Small intestine (tissue), 7 donors: ENCODE measurements at regions not wholly inside any gene's neighbourhood (a gene's known extent, or its start where the extent isn't known, plus 50 kb on each side); places are given as distances from the start of the nearest gene placed in this dataset.

Source experiments
- DNase-seq, 2 donors: peaks; one replicate each; pipeline versions ENCODE4 v3.0.0 to v3.0.0-alpha.2; 2013
- FAIRE-seq: peaks from 2 replicates; lab custom pipeline; 2012; peaks lifted over from hg19 to GRCh38; lab: Jason Lieb, UNC
- H3K27ac ChIP-seq, 3 donors: one replicate each; pipeline ENCODE4 v1.5.1; 2013; ENCODE audit warnings: low read length in 2 of 3, mild to moderate bottlenecking in 2 of 3, control low read depth in 1 of 3, inconsistent platforms in 1 of 3, low read depth in 1 of 3, moderate library complexity in 1 of 3
- H3K27me3 ChIP-seq, 3 donors: one replicate each; pipeline ENCODE4 v1.6.1; 2013; ENCODE audit warnings: low read length in 3 of 3, inconsistent platforms in 1 of 3; ENCODE audit not compliant: control insufficient read depth in 3 of 3, insufficient read depth in 3 of 3
- H3K36me3 ChIP-seq, 3 donors: one replicate each; pipeline ENCODE4 v1.6.1; 2013; ENCODE audit warnings: low read length in 3 of 3, inconsistent platforms in 1 of 3, low read depth in 1 of 3, mild to moderate bottlenecking in 1 of 3, moderate library complexity in 1 of 3; ENCODE audit not compliant: control insufficient read depth in 3 of 3, insufficient read depth in 2 of 3
- H3K4me1 ChIP-seq, 3 donors: one replicate each; pipeline ENCODE4 v1.6.1; 2013; ENCODE audit warnings: low read length in 2 of 3, inconsistent platforms in 1 of 3, low read depth in 1 of 3, mild to moderate bottlenecking in 1 of 3, moderate library complexity in 1 of 3; ENCODE audit not compliant: control insufficient read depth in 3 of 3, insufficient read depth in 2 of 3
- H3K4me3 ChIP-seq, 3 donors: one replicate each; pipeline ENCODE4 v1.5.1; 2013; ENCODE audit warnings: low read length in 3 of 3, control low read depth in 1 of 3, inconsistent platforms in 1 of 3, low read depth in 1 of 3, mild to moderate bottlenecking in 1 of 3, moderate library complexity in 1 of 3
- H3K9me3 ChIP-seq, 2 donors: one replicate each; pipeline ENCODE4 v1.6.1; 2013; ENCODE audit warnings: low read depth in 1 of 2, low read length in 1 of 2; ENCODE audit not compliant: control insufficient read depth in 2 of 2, insufficient read depth in 1 of 2
- WGBS, 3 donors: extraction: QIAGEN DNeasy Blood & Tissue Kit; methylation state at CpG; one replicate each; pipeline ENCODE4 v1.1.7; 2013; 5-methylcytosine and 5-hydroxymethylcytosine counted together
- donor health status: healthy with polysubstance abuse.
- donor health status: control.
- donor health status: control.
- donor health status: Bipolar disorder and iron deficiency.
- donor health status: healthy.

GRCh38 chr6:81814370-81815076, 62.0 kb upstream of the TENT5A start:
- Histone ChIP-seq H3K4me1 (no peaks in the 10 kb centered on the region), H3K36me3 (no peaks in the 10 kb centered on the region), H3K27ac (no peak overlapping the region), H3K4me3 (no peak overlapping the region), H3K27me3 (no peaks in the 10 kb centered on the region), H3K9me3 (no peaks in the 10 kb centered on the region)
- WGBS, 3 donors: 33 to 64% (median 61%) methylated on average over 2 of the region's 2 CpGs
- DNase-seq (no peak), FAIRE-seq (no peak)

- Histone ChIP-seq H3K27me3 (no peaks in the 10 kb centered on the region), H3K4me1 (no peaks in the 10 kb centered on the region), H3K9me3 (no peaks in the 10 kb centered on the region), H3K36me3 (no peaks in the 10 kb centered on the region), H3K27ac (no peak overlapping the region), H3K4me3 (no peak overlapping the region)
- no peak for FAIRE-seq
- no peak for DNase-seq
Observed at GRCh38 chr6:81813305-81813704, 60.8 kb upstream of the TENT5A start.

GRCh38 chr6:81812401-81812800, 59.9 kb upstream of the TENT5A start:
- Histone ChIP-seq H3K4me1 (no peaks in the 10 kb centered on the region), H3K36me3 (no peaks in the 10 kb centered on the region), H3K27ac (no peak overlapping the region), H3K4me3 (no peak overlapping the region), H3K27me3 (no peaks in the 10 kb centered on the region), H3K9me3 (no peaks in the 10 kb centered on the region)
- 67 to 87% (median 70%) methylated on average over 4 of the region's 4 CpGs for WGBS, 3 donors
- DNase-seq (no peak), FAIRE-seq (no peak)

DNA sequence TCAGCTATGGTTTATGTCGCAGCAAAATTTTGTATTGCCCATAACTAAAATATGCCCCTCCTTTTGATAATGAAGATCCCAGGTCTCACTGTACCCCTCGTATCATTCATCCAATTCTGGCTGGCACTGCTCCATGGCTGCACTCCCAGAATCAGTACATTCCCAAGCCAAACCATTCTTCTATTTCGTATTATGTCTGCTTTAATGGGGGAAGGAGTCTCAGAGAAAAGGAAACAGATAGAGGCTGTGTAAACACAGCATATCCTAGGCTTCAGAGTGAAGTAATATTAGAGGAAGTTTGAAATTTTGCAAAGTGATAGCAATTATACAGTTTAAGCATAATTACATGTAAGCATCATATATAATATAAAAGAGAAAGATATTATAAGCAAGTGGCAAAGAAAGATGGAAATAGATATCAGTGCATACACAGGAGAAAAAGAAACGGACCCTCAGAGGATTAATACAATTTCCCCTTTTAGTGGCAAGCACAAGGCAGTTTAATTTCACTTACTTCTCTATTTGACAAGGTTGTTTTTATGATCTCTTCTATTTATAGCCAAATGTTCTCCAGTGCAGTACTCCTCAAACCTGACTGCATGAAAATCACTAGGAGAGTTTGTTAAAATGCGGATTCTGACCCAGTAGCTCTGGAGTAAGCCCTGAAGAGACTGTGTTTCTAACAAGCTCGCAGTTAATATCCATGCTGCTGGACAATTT, 56.5 kb upstream of the TENT5A start:
- DNase-seq (no peak), FAIRE-seq (no peak)
- H3K36me3 ChIP-seq: no peaks in the 10 kb centered on the region
- no peaks in the 10 kb centered on the region for H3K9me3 ChIP-seq
- H3K27me3 ChIP-seq: no peaks in the 10 kb centered on the region
- H3K4me1 ChIP-seq: no peaks in the 10 kb centered on the region
- H3K27ac ChIP-seq: peak overlapping the region in 1 of 3 donors; percentile 44
- 34 to 66% (median 51%) methylated on average over 6 of the region's 6 CpGs for WGBS, 3 donors
- H3K4me3 ChIP-seq: no peak overlapping the region

- no peaks in the 10 kb centered on the region for H3K36me3 ChIP-seq
- WGBS, 3 donors: 56 to 77% (median 65%) methylated on average over 8 of the region's 8 CpGs
- DNase-seq (peak in 1 of 2 donors; percentile 41), FAIRE-seq (no peak)
- H3K4me1 ChIP-seq: no peaks in the 10 kb centered on the region
- no peaks in the 10 kb centered on the region for H3K9me3 ChIP-seq
- no peaks in the 10 kb centered on the region for H3K27me3 ChIP-seq
- H3K27ac ChIP-seq: no peak overlapping the region
- no peak overlapping the region for H3K4me3 ChIP-seq
Observed at GRCh38 chr6:81806793-81807565, 54.5 kb upstream of the TENT5A start.

GRCh38 chr6:81802356-81802755, 49.9 kb upstream of the TENT5A start:
- no peaks in the 10 kb centered on the region for H3K27me3 ChIP-seq

More at GRCh38 chr6:81802356-81802755, 49.9 kb upstream of the TENT5A start:
- Histone ChIP-seq H3K27ac (no peak overlapping the region), H3K4me1 (no peaks in the 10 kb centered on the region), H3K4me3 (no peak overlapping the region), H3K9me3 (no peaks in the 10 kb centered on the region), H3K36me3 (no peaks in the 10 kb centered on the region)
- 68 to 89% (median 85%) methylated on average over 4 of the region's 4 CpGs for WGBS, 3 donors
- FAIRE-seq: no peak
- no peak for DNase-seq
